ENCODE measurements at regions not wholly inside any gene's neighbourhood (a gene's known extent, or its start where the extent isn't known, plus 50 kb on each side); places are given as distances from the start of the nearest gene placed in this dataset.

- no peak for TF ChIP-seq TAF1 (IDR thresholded peaks at IDR 0.05; ENCODE audit: borderline replicate concordance, insufficient read depth, low read length)
- TF ChIP-seq REST (IDR thresholded peaks at IDR 0.05; ENCODE audit: insufficient read depth in 1 of 2, low read depth in 2 of 2, low read length in 2 of 2): no peak
Observed at GRCh38 chr9:95780751-95781150, 94.7 kb upstream of the ERCC6L2 start.

Measured in PFSK-1 (cell line).